H1 (cell line): ENCODE measurements at regions not wholly inside any gene's neighbourhood (a gene's known extent, or its start where the extent isn't known, plus 50 kb on each side); places are given as distances from the start of the nearest gene placed in this dataset.

Source experiments
- BACH1 ChIP-seq: IDR thresholded peaks from 2 replicates; pipeline ENCODE4 v1.6.1; 2012; ENCODE audit warnings: low read length, improper control_type of control experiment
- CBX5 ChIP-seq: fragments of 300-800, 300-1000 bp; sonication (generic); IDR thresholded peaks from 2 replicates; pipeline ENCODE4 v1.7.1; 2016; ENCODE audit warnings: antibody characterized with exemption, low read length, low read depth
- CHD2 ChIP-seq: IDR thresholded peaks from 2 replicates; pipeline ENCODE4 v1.6.1; 2012; ENCODE audit warnings: low read length, improper control_type of control experiment
- CHD7 ChIP-seq: fragments of 300-600 bp; sonication (generic); IDR thresholded peaks from 2 replicates; pipeline ENCODE4 v1.7.1; 2012; ENCODE audit warnings: low read length, moderate library complexity, mild to moderate bottlenecking, inconsistent platforms; ENCODE audit not compliant: insufficient replicate concordance
- FOSL1 ChIP-seq: IDR thresholded peaks from 2 replicates; pipeline ENCODE4 v1.6.1; 2011; ENCODE audit warnings: mild to moderate bottlenecking, low read depth, low read length, moderate library complexity; ENCODE audit not compliant: insufficient read depth
- KDM4A ChIP-seq: IDR thresholded peaks from one replicate; pipeline ENCODE4 v1.7.1; 2012; ENCODE audit warnings: low read depth, mild to moderate bottlenecking, moderate library complexity, low read length, inconsistent platforms; ENCODE audit not compliant: severe bottlenecking
- SAP30 ChIP-seq: fragments of 300-600 bp; sonication (generic); IDR thresholded peaks from 2 replicates; pipeline ENCODE4 v1.7.1; 2012; ENCODE audit warnings: low read length, moderate library complexity, mild to moderate bottlenecking, inconsistent platforms; ENCODE audit not compliant: insufficient read depth, insufficient replicate concordance
- TAF7 ChIP-seq: optimal IDR thresholded peaks from 2 replicates; pipeline ENCODE3; 2011; ENCODE audit warnings: low read depth, mild to moderate bottlenecking, inconsistent platforms, low read length, moderate library complexity, borderline replicate concordance
- TBP ChIP-seq: IDR thresholded peaks from 2 replicates; pipeline ENCODE4 v1.6.1; 2011; ENCODE audit warnings: low read depth, low read length, improper control_type of control experiment
- ZNF274 ChIP-seq: IDR thresholded peaks from 2 replicates; pipeline ENCODE4 v1.7.0; 2012; ENCODE audit warnings: low read length, borderline replicate concordance; ENCODE audit errors: extremely low read depth

GRCh38 chr12:67200386-67200785, 68.8 kb upstream of the CAND1 start (continued):
- TF ChIP-seq CHD7 (no peak), CBX5 (no peak), KDM4A (no peak), TAF7 (no peak), CHD2 (no peak), TBP (no peak), FOSL1 (no peak), SAP30 (no peak), ZNF274 (no peak), BACH1 (no peak)
